Ishikawa (cell line): ENCODE measurements at regions not wholly inside any gene's neighbourhood (a gene's known extent, or its start where the extent isn't known, plus 50 kb on each side); places are given as distances from the start of the nearest gene placed in this dataset.

Experiments
- CEBPB ChIP-seq: IDR thresholded peaks from 2 replicates; pipeline ENCODE4 v1.6.1; 2012
- CREB1 ChIP-seq: IDR thresholded peaks from 2 replicates; pipeline ENCODE4 v1.6.1; 2012; ENCODE audit warnings: low read depth
- EP300 ChIP-seq: IDR thresholded peaks from 2 replicates; pipeline ENCODE4 v1.6.1; 2012; ENCODE audit warnings: borderline replicate concordance
- MAX ChIP-seq: IDR thresholded peaks from 2 replicates; pipeline ENCODE4 v1.6.1; 2012
- NFIC ChIP-seq: IDR thresholded peaks from 2 replicates; pipeline ENCODE4 v1.6.1; 2012
- RAD21 ChIP-seq: IDR thresholded peaks from 2 replicates; pipeline ENCODE4 v1.6.1; 2012; ENCODE audit warnings: low read depth
- TAF1 ChIP-seq: IDR thresholded peaks from 2 replicates; pipeline ENCODE4 v1.6.1; 2012; ENCODE audit warnings: low read depth, mild to moderate bottlenecking
- YY1 ChIP-seq: IDR thresholded peaks from 2 replicates; pipeline ENCODE4 v1.6.1; 2012; ENCODE audit warnings: low read depth
- TF ChIP-seq, protein P1 (sequence below): IDR thresholded peaks from 2 replicates; pipeline ENCODE4 v1.6.1; 2012; ENCODE audit warnings: low read depth, mild to moderate bottlenecking

- TF ChIP-seq CEBPB (no peak), YY1 (no peak), MAX (no peak), EP300 (no peak), TAF1 (no peak), NFIC (no peak), CREB1 (no peak), RAD21 (no peak)
- TF ChIP-seq, protein P1, sequence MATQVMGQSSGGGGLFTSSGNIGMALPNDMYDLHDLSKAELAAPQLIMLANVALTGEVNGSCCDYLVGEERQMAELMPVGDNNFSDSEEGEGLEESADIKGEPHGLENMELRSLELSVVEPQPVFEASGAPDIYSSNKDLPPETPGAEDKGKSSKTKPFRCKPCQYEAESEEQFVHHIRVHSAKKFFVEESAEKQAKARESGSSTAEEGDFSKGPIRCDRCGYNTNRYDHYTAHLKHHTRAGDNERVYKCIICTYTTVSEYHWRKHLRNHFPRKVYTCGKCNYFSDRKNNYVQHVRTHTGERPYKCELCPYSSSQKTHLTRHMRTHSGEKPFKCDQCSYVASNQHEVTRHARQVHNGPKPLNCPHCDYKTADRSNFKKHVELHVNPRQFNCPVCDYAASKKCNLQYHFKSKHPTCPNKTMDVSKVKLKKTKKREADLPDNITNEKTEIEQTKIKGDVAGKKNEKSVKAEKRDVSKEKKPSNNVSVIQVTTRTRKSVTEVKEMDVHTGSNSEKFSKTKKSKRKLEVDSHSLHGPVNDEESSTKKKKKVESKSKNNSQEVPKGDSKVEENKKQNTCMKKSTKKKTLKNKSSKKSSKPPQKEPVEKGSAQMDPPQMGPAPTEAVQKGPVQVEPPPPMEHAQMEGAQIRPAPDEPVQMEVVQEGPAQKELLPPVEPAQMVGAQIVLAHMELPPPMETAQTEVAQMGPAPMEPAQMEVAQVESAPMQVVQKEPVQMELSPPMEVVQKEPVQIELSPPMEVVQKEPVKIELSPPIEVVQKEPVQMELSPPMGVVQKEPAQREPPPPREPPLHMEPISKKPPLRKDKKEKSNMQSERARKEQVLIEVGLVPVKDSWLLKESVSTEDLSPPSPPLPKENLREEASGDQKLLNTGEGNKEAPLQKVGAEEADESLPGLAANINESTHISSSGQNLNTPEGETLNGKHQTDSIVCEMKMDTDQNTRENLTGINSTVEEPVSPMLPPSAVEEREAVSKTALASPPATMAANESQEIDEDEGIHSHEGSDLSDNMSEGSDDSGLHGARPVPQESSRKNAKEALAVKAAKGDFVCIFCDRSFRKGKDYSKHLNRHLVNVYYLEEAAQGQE, result no peak
Measured at GRCh38 chr19:5228490-5228889, 112.1 kb downstream of the PTPRS start.
